Thyroid gland (tissue), 4 donors: ENCODE measurements at regions not wholly inside any gene's neighbourhood (a gene's known extent, or its start where the extent isn't known, plus 50 kb on each side); places are given as distances from the start of the nearest gene placed in this dataset.

Experiments
- CTCF ChIP-seq, 6 experiments: fragments of 200-600 bp in 3 of 6; fragments of 450-650 bp in 3 of 6; sonication (generic) in 3 of 6; IDR thresholded peaks; one replicate each; pipeline ENCODE4 v1.5.1; 2016 to 2019; ENCODE audit warnings: antibody characterized with exemption in 6 of 6, mild to moderate bottlenecking in 2 of 6, inconsistent platforms in 1 of 6, moderate library complexity in 1 of 6
- POLR2A ChIP-seq, 2 donors: fragments of 450-650 bp; IDR thresholded peaks; one replicate each; pipeline ENCODE4 v1.6.1; 2017; ENCODE audit warnings: antibody characterized with exemption in 2 of 2, mild to moderate bottlenecking in 2 of 2, moderate library complexity in 1 of 2

- TF ChIP-seq CTCF (IDR thresholded peaks at IDR 0.05) (no peak), POLR2A (IDR thresholded peaks at IDR 0.05) (no peak)
Observed at GRCh38 chr6:163637524-163637923, 223.0 kb downstream of the QKI start.
